Natural killer cell (primary cell): ENCODE measurements at regions not wholly inside any gene's neighbourhood (a gene's known extent, or its start where the extent isn't known, plus 50 kb on each side); places are given as distances from the start of the nearest gene placed in this dataset.

Experiments
- ATAC-seq, 3 donors: fragments of 150-1000 bp in 2 of 3; fragments of 200-7000 bp in 1 of 3; cut with Tn5 transposase; 1 replicate in 1 of 3; 2 replicates in 2 of 3; pipeline ENCODE4 v1.10.0; 2021; ENCODE audit warnings: mild to moderate bottlenecking in 2 of 3, moderate library complexity in 2 of 3
- DNase-seq, 2 donors: peaks; one replicate each; pipeline versions ENCODE4 v3.0.0 to v3.0.0-alpha.2; 2013 to 2021; ENCODE audit warnings: mixed read lengths in 1 of 2
- H3K27ac ChIP-seq: one replicate; pipeline ENCODE4 v1.5.1; 2013; ENCODE audit warnings: mild to moderate bottlenecking, low read length
- H3K27me3 ChIP-seq: one replicate; pipeline ENCODE4 v1.6.1; 2013; ENCODE audit warnings: low read length; ENCODE audit not compliant: control insufficient read depth, insufficient read depth
- H3K36me3 ChIP-seq: one replicate; pipeline ENCODE4 v1.6.1; 2013; ENCODE audit warnings: low read length; ENCODE audit not compliant: control insufficient read depth, insufficient read depth
- H3K4me1 ChIP-seq: one replicate; pipeline ENCODE4 v1.6.1; 2013; ENCODE audit warnings: low read length; ENCODE audit not compliant: control insufficient read depth, insufficient read depth
- H3K4me3 ChIP-seq: one replicate; pipeline ENCODE4 v1.5.1; 2013; ENCODE audit warnings: low read length
- H3K9me3 ChIP-seq: one replicate; pipeline ENCODE4 v1.6.1; 2013; ENCODE audit warnings: low read length; ENCODE audit not compliant: control insufficient read depth, insufficient read depth
- H3K27ac Mint-ChIP-seq, 2 donors: one replicate each; pipeline ENCODE4 v1.8.0; 2022; ENCODE audit warnings: mild to moderate bottlenecking in 2 of 2, mixed read lengths in 2 of 2, moderate library complexity in 1 of 2
- H3K27me3 Mint-ChIP-seq, 2 donors: one replicate each; pipeline ENCODE4 v1.8.0; 2022; ENCODE audit warnings: low read depth in 2 of 2, mixed read lengths in 2 of 2
- H3K36me3 Mint-ChIP-seq: one replicate; pipeline ENCODE4 v1.8.0; 2022; ENCODE audit warnings: mixed read lengths
- H3K4me1 Mint-ChIP-seq, 2 donors: one replicate each; pipeline ENCODE4 v1.8.0; 2022; ENCODE audit warnings: mixed read lengths in 2 of 2
- H3K4me3 Mint-ChIP-seq: one replicate; pipeline ENCODE4 v1.8.0; 2022; ENCODE audit warnings: mild to moderate bottlenecking, moderate library complexity, mixed read lengths
- H3K9me3 Mint-ChIP-seq, 2 donors: one replicate each; pipeline ENCODE4 v1.8.0; 2022; ENCODE audit warnings: mixed read lengths in 2 of 2
- WGBS: methylation state at CpG from one replicate; pipeline ENCODE4 v1.1.7; 2013; ENCODE audit warnings: missing lambda C conversion rate; ENCODE audit not compliant: insufficient coverage; 5-methylcytosine and 5-hydroxymethylcytosine counted together
- intact Hi-C: fragments of 100-400 bp; cut with micrococcal nuclease; formaldehyde crosslinking; loops from one replicate; pipeline ENCODE4 v1.14.2; 2022
- TF ChIP-seq, protein P1 (sequence below): fragments of 200-600 bp; IDR thresholded peaks from one replicate; pipeline ENCODE4 v1.8.0; 2022; ENCODE audit warnings: antibody characterized with exemption

DNA sequence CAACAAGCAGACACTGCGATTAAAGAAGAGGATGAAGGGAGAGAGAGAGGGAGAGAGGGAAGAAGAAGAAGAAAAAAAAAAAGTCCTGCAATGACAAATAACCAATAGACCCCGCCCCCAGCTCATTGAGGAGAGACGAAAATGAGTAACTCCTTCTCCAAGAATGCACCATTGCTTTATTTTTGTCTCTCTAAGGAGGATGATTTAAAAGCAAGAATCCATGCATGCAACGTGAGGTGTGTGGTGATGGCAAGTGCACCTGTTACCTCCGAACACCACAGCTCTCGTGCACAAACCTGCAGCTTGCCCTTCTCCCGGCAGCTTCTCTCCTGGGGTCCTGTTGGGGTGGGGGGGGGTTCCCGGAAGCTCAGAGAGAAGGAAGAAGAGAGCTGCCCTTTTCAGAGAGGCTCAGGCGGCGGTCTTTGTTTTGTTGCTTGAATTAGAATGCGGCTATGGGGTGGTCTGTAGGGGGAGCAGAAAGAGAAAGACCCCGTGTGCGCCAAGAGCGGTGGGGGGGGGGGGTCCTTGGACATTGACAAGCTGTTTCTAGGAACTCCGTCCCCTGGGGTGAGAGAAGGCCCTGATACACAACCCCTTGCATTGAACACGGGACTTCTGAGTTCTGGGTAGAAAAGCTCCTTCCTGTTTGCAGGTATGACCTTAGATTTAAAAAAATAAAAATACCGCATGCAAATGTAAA, 100.7 kb downstream of the CRLF2 start:
- TF ChIP-seq, protein P1, sequence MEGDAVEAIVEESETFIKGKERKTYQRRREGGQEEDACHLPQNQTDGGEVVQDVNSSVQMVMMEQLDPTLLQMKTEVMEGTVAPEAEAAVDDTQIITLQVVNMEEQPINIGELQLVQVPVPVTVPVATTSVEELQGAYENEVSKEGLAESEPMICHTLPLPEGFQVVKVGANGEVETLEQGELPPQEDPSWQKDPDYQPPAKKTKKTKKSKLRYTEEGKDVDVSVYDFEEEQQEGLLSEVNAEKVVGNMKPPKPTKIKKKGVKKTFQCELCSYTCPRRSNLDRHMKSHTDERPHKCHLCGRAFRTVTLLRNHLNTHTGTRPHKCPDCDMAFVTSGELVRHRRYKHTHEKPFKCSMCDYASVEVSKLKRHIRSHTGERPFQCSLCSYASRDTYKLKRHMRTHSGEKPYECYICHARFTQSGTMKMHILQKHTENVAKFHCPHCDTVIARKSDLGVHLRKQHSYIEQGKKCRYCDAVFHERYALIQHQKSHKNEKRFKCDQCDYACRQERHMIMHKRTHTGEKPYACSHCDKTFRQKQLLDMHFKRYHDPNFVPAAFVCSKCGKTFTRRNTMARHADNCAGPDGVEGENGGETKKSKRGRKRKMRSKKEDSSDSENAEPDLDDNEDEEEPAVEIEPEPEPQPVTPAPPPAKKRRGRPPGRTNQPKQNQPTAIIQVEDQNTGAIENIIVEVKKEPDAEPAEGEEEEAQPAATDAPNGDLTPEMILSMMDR, result no peak
- 10% methylated on average over 12 of the region's 17 CpGs for WGBS
- DNase-seq (no peak), ATAC-seq (no peak)
- Histone ChIP-seq H3K4me3 (no peak overlapping the region), H3K36me3 (no peaks in the 10 kb centered on the region), H3K27ac (no peak overlapping the region), H3K4me1 (peaks cover 15% of the 10 kb centered on the region), H3K27me3 (peaks cover 4% of the 10 kb centered on the region), H3K9me3 (no peaks in the 10 kb centered on the region)
- Mint-ChIP-seq H3K27ac (no peak overlapping the region), H3K27me3 (peaks cover 19 to 29% of the 10 kb centered on the region in 2 donors), H3K36me3 (no peaks in the 10 kb centered on the region), H3K9me3 (peaks cover 0 to 2% of the 10 kb centered on the region in 2 donors), H3K4me3 (no peak overlapping the region), H3K4me1 (peaks cover 5 to 13% of the 10 kb centered on the region in 2 donors)
- intact Hi-C loops, result no loop called here

- Histone ChIP-seq H3K9me3 (no peaks in the 10 kb centered on the region), H3K36me3 (no peaks in the 10 kb centered on the region), H3K27ac (no peak overlapping the region), H3K27me3 (peaks cover 4% of the 10 kb centered on the region), H3K4me1 (peaks cover 15% of the 10 kb centered on the region), H3K4me3 (no peak overlapping the region)
- Mint-ChIP-seq H3K4me3 (no peak overlapping the region), H3K9me3 (peaks cover 0 to 2% of the 10 kb centered on the region in 2 donors), H3K27me3 (peaks cover 24 to 29% of the 10 kb centered on the region in 2 donors), H3K27ac (no peak overlapping the region), H3K4me1 (peaks cover 5 to 13% of the 10 kb centered on the region in 2 donors), H3K36me3 (no peaks in the 10 kb centered on the region)
- TF ChIP-seq, protein P1, result no peak
- intact Hi-C loops, result no loop called here
- 84% methylated on average over 5 of the region's 5 CpGs for whole genome bisulfite sequencing
- DNase-seq, result no peak
- no peak for ATAC-seq
These were observed 102.8 kb downstream of the CRLF2 start for GRCh38 chrX:1109580-1110119.

- Mint-ChIP-seq H3K27ac (no peak overlapping the region), H3K4me3 (peak overlapping the region; percentile 30), H3K4me1 (peaks cover 5 to 13% of the 10 kb centered on the region in 2 donors), H3K9me3 (peaks cover 0 to 2% of the 10 kb centered on the region in 2 donors), H3K36me3 (no peaks in the 10 kb centered on the region), H3K27me3 (peaks cover 24 to 29% of the 10 kb centered on the region in 2 donors)
- Histone ChIP-seq H3K4me1 (peaks cover 19% of the 10 kb centered on the region), H3K36me3 (no peaks in the 10 kb centered on the region), H3K4me3 (no peak overlapping the region), H3K27ac (no peak overlapping the region), H3K27me3 (peaks cover 4% of the 10 kb centered on the region), H3K9me3 (no peaks in the 10 kb centered on the region)
- 30% methylated on average over 21 of the region's 21 CpGs for WGBS
- no peak for DNase-seq
- ATAC-seq, result peak in 1 of 3 donors; percentile 52
- intact Hi-C loops, result no loop called here
- TF ChIP-seq, protein P1, result no peak
These were observed 103.7 kb downstream of the CRLF2 start for GRCh38 chrX:1108501-1109445.
